GM12878 (cell line): ENCODE measurements at regions not wholly inside any gene's neighbourhood (a gene's known extent, or its start where the extent isn't known, plus 50 kb on each side); places are given as distances from the start of the nearest gene placed in this dataset.

Experiments used
- ATAC-seq: fragments of 200-7000 bp; cut with Tn5 transposase; 3 replicates; pipeline ENCODE4 v1.9.1; 2020; ENCODE audit warnings: mild to moderate bottlenecking, moderate library complexity
- BruUV-seq: library from RNA; stranded (reverse); fragments of 400-500 nt; replicated peaks from 2 replicates; lab custom pipeline; 2021; lab: Mats Ljungman, UMichigan
- CTCF ChIA-PET: fragments of 300-600 bp; sonication (Branson Sonifier 250); formaldehyde crosslinking; extraction: SDS; loops from one replicate; lab custom pipeline; 2021; ENCODE audit warnings: inconsistent platforms; lab: Yijun Ruan, JAX
- POLR2A ChIA-PET: fragments of 350-600 bp; formaldehyde crosslinking; extraction: SDS; loops from one replicate; lab custom pipeline; 2021; ENCODE audit warnings: inconsistent platforms; lab: Charles Lee
- RAD21 ChIA-PET: fragments of 300-600 bp; sonication (Branson Sonifier 250); formaldehyde crosslinking; loops from one replicate; lab custom pipeline; 2023; ENCODE audit warnings: antibody characterized with exemption; ENCODE audit not compliant: unreplicated experiment; lab: Charles Lee
- SMC1A ChIA-PET: fragments of 300-600 bp; sonication (Branson Sonifier 250); formaldehyde crosslinking; loops from one replicate; lab custom pipeline; 2023; ENCODE audit not compliant: unreplicated experiment, uncharacterized antibody; lab: Charles Lee
- DNase-seq: peaks from one replicate; pipeline ENCODE4 v3.0.0-alpha.2; 2011; ENCODE audit warnings: low read depth, low spot score
- FAIRE-seq: peaks from 3 replicates; lab custom pipeline; 2011; peaks lifted over from hg19 to GRCh38; lab: Jason Lieb, UNC
- H2AFZ ChIP-seq: 2 replicates; pipeline ENCODE4 v1.6.0; 2011; ENCODE audit warnings: low read depth, low read length, control low read depth; ENCODE audit not compliant: control insufficient read depth
- H3K27ac ChIP-seq: 2 replicates; pipeline ENCODE4 v1.5.1; 2011; ENCODE audit warnings: control low read depth; ENCODE audit not compliant: control insufficient read depth, insufficient read depth
- H3K27me3 ChIP-seq, 2 experiments: replicated peaks in 1 of 2; 2 replicates each; pipeline versions ENCODE4 v1.6.0 to v1.6.1; 2011; ENCODE audit warnings: low read length in 1 of 2; ENCODE audit not compliant: control insufficient read depth in 2 of 2, insufficient read depth in 2 of 2
- H3K36me3 ChIP-seq, 2 experiments: 2 replicates each; pipeline ENCODE4 v1.5.1; 2011; ENCODE audit warnings: low read length in 1 of 2; ENCODE audit not compliant: control insufficient read depth in 2 of 2, insufficient read depth in 2 of 2
- H3K4me1 ChIP-seq: 2 replicates; pipeline ENCODE4 v1.6.1; 2011; ENCODE audit warnings: mild to moderate bottlenecking, low read length, moderate library complexity, mixed read lengths; ENCODE audit not compliant: control insufficient read depth, insufficient read depth
- H3K4me2 ChIP-seq: 2 replicates; pipeline ENCODE4 v1.6.0; 2011; ENCODE audit warnings: control low read depth; ENCODE audit not compliant: control insufficient read depth, insufficient read depth
- H3K4me3 ChIP-seq: fragments of 200-600 bp; sonication (generic); 2 replicates; pipeline ENCODE4 v1.5.1; 2016
- H3K79me2 ChIP-seq: 2 replicates; pipeline ENCODE4 v1.6.0; 2011; ENCODE audit warnings: low read length; ENCODE audit not compliant: control insufficient read depth, insufficient read depth
- H3K9ac ChIP-seq: 2 replicates; pipeline ENCODE4 v1.8.0; 2011; ENCODE audit warnings: low read length, control low read depth, mixed read lengths; ENCODE audit not compliant: control insufficient read depth, insufficient read depth
- H3K9me3 ChIP-seq: replicated peaks from 3 replicates; pipeline ENCODE4 v1.5.1; 2011; ENCODE audit warnings: mild to moderate bottlenecking, low read length; ENCODE audit not compliant: control insufficient read depth, insufficient read depth
- H4K20me1 ChIP-seq: 2 replicates; pipeline ENCODE4 v1.6.0; 2011; ENCODE audit not compliant: control insufficient read depth, insufficient read depth
- CHD1 ChIP-seq: IDR thresholded peaks from 2 replicates; pipeline ENCODE4 v1.6.1; 2012; ENCODE audit warnings: low read depth, low read length, improper control_type of control experiment
- CHD4 ChIP-seq: fragments of 200-600 bp; sonication (generic); IDR thresholded peaks from 2 replicates; pipeline ENCODE4 v1.6.1; 2016; ENCODE audit warnings: mild to moderate bottlenecking
- JUNB ChIP-seq: IDR thresholded peaks from 2 replicates; pipeline ENCODE4 v1.6.1; 2016; ENCODE audit warnings: antibody characterized with exemption, mild to moderate bottlenecking
- NFIC ChIP-seq: IDR thresholded peaks from 2 replicates; pipeline ENCODE4 v1.6.1; 2012; ENCODE audit warnings: low read depth, mild to moderate bottlenecking, inconsistent platforms, low read length, moderate library complexity
- NFYB ChIP-seq: IDR thresholded peaks from 2 replicates; pipeline ENCODE4 v1.6.1; 2011; ENCODE audit warnings: low read depth, mild to moderate bottlenecking, low read length, improper control_type of control experiment, moderate library complexity; ENCODE audit not compliant: insufficient read depth
- SMAD5 ChIP-seq: IDR thresholded peaks from 2 replicates; pipeline ENCODE4 v1.6.1; 2016; ENCODE audit warnings: antibody characterized with exemption, low read depth
- SPI1 ChIP-seq: IDR thresholded peaks from 2 replicates; pipeline ENCODE4 v1.6.1; 2011; ENCODE audit warnings: low read depth, mild to moderate bottlenecking, low read length, moderate library complexity, borderline replicate concordance; ENCODE audit not compliant: insufficient read depth
- ZNF217 ChIP-seq: fragments of 450-650 bp; IDR thresholded peaks from 2 replicates; pipeline ENCODE4 v1.6.1; 2017; ENCODE audit warnings: antibody characterized with exemption, mild to moderate bottlenecking
- WGBS: methylation state at CpG from one replicate; pipeline ENCODE4 v1.1.6; 2016; ENCODE audit warnings: low lambda C conversion rate; ENCODE audit not compliant: insufficient replicate concordance, insufficient coverage; ENCODE audit errors: missing lambda C conversion rate; 5-methylcytosine and 5-hydroxymethylcytosine counted together
- in situ Hi-C: fragments of 300-500 bp; cut with MboI; formaldehyde crosslinking; loops from 9 replicates; pipeline ENCODE4 v1.14.3; 2018; ENCODE audit warnings: mixed read lengths
- intact Hi-C: fragments of 100-400 bp; cut with micrococcal nuclease; formaldehyde crosslinking; loops from one replicate; pipeline ENCODE4 v1.14.2; 2022; ENCODE audit not compliant: unreplicated experiment
- TF ChIP-seq, protein P1 (sequence below): IDR thresholded peaks from 2 replicates; pipeline ENCODE4 v1.6.1; 2012; ENCODE audit warnings: improper control_type of control experiment, low read depth, low read length; ENCODE audit not compliant: insufficient replicate concordance
- TF ChIP-seq, protein P2 (sequence below): IDR thresholded peaks from 2 replicates; pipeline ENCODE4 v1.6.1; 2012; ENCODE audit warnings: low read depth, low read length, improper control_type of control experiment

GRCh38 chr7:33720139-33720538 lies 185.2 kb upstream of the BMPER start:
- CTCF ChIA-PET: no interaction called here
- H3K79me2 ChIP-seq: no peaks in the 10 kb centered on the region
- H3K4me3 ChIP-seq: no peak overlapping the region
- no peaks in the 10 kb centered on the region for H3K4me1 ChIP-seq
- BruUV-seq: no TSS peak
- TF ChIP-seq NFIC (no peak), SPI1 (no peak), CHD1 (no peak), CHD4 (no peak), ZNF217 (no peak), JUNB (no peak), SMAD5 (no peak), NFYB (no peak)
- TF ChIP-seq, protein P1, sequence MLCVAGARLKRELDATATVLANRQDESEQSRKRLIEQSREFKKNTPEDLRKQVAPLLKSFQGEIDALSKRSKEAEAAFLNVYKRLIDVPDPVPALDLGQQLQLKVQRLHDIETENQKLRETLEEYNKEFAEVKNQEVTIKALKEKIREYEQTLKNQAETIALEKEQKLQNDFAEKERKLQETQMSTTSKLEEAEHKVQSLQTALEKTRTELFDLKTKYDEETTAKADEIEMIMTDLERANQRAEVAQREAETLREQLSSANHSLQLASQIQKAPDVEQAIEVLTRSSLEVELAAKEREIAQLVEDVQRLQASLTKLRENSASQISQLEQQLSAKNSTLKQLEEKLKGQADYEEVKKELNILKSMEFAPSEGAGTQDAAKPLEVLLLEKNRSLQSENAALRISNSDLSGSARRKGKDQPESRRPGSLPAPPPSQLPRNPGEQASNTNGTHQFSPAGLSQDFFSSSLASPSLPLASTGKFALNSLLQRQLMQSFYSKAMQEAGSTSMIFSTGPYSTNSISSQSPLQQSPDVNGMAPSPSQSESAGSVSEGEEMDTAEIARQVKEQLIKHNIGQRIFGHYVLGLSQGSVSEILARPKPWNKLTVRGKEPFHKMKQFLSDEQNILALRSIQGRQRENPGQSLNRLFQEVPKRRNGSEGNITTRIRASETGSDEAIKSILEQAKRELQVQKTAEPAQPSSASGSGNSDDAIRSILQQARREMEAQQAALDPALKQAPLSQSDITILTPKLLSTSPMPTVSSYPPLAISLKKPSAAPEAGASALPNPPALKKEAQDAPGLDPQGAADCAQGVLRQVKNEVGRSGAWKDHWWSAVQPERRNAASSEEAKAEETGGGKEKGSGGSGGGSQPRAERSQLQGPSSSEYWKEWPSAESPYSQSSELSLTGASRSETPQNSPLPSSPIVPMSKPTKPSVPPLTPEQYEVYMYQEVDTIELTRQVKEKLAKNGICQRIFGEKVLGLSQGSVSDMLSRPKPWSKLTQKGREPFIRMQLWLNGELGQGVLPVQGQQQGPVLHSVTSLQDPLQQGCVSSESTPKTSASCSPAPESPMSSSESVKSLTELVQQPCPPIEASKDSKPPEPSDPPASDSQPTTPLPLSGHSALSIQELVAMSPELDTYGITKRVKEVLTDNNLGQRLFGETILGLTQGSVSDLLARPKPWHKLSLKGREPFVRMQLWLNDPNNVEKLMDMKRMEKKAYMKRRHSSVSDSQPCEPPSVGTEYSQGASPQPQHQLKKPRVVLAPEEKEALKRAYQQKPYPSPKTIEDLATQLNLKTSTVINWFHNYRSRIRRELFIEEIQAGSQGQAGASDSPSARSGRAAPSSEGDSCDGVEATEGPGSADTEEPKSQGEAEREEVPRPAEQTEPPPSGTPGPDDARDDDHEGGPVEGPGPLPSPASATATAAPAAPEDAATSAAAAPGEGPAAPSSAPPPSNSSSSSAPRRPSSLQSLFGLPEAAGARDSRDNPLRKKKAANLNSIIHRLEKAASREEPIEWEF: no peak
- TF ChIP-seq, protein P2, sequence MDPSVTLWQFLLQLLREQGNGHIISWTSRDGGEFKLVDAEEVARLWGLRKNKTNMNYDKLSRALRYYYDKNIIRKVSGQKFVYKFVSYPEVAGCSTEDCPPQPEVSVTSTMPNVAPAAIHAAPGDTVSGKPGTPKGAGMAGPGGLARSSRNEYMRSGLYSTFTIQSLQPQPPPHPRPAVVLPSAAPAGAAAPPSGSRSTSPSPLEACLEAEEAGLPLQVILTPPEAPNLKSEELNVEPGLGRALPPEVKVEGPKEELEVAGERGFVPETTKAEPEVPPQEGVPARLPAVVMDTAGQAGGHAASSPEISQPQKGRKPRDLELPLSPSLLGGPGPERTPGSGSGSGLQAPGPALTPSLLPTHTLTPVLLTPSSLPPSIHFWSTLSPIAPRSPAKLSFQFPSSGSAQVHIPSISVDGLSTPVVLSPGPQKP: no peak
- no peak overlapping the region for H3K9ac ChIP-seq
- ATAC-seq (no peak), FAIRE-seq (no peak), DNase-seq (no peak)
- no peak overlapping the region for H2AFZ ChIP-seq
- WGBS: 53% methylated on average over 4 of the region's 4 CpGs
- no peaks in the 10 kb centered on the region for H3K36me3 ChIP-seq
- no peak overlapping the region for H3K4me2 ChIP-seq
- peaks cover 0 to 2% of the 10 kb centered on the region in 2 experiments; a peak in 3 of 4 replicates for H3K27me3 ChIP-seq
- RAD21 ChIA-PET: no interaction called here
- no peaks in the 10 kb centered on the region; the same call in 1 of the 2 replicates for H4K20me1 ChIP-seq
- SMC1A ChIA-PET: no interaction called here
- intact Hi-C loops: no loop called here
- no peak overlapping the region for H3K27ac ChIP-seq
- POLR2A ChIA-PET: no interaction called here
- H3K9me3 ChIP-seq: no peaks in the 10 kb centered on the region
- in situ Hi-C loops: no loop called here
